Cardiac muscle cell (in vitro differentiated cells and primary cell): ENCODE measurements at regions not wholly inside any gene's neighbourhood (a gene's known extent, or its start where the extent isn't known, plus 50 kb on each side); places are given as distances from the start of the nearest gene placed in this dataset.

ENCODE experiments used
- DNase-seq, 2 donors: peaks; one replicate each; pipeline versions ENCODE4 v3.0.0 to v3.0.0-alpha.2; 2010 to 2017; ENCODE audit warnings: low read depth in 1 of 2, low spot score in 1 of 2
- H3K27ac ChIP-seq: fragments of 200-600 bp; sonication (generic); 2 replicates; pipeline ENCODE4 v1.5.1; 2016
- H3K27me3 ChIP-seq: fragments of 200-600 bp; sonication (generic); 2 replicates; pipeline ENCODE4 v1.6.0; 2016; ENCODE audit warnings: control low read depth
- H3K36me3 ChIP-seq: fragments of 200-600 bp; sonication (generic); 2 replicates; pipeline ENCODE4 v1.5.1; 2016; ENCODE audit warnings: control low read depth
- H3K4me1 ChIP-seq: fragments of 200-600 bp; sonication (generic); 2 replicates; pipeline ENCODE4 v1.8.1; 2017; ENCODE audit warnings: low read depth, mild to moderate bottlenecking, mixed run types
- H3K4me3 ChIP-seq: fragments of 200-600 bp; sonication (generic); 2 replicates; pipeline ENCODE4 v1.5.1; 2016; ENCODE audit warnings: mild to moderate bottlenecking
- H3K9me3 ChIP-seq: fragments of 200-600 bp; sonication (generic); 2 replicates; pipeline ENCODE4 v1.5.1; 2017; ENCODE audit warnings: low read depth, mild to moderate bottlenecking, control low read depth
- CTCF ChIP-seq: IDR thresholded peaks from 2 replicates; pipeline ENCODE4 v1.5.1; 2012; ENCODE audit warnings: low read depth, mild to moderate bottlenecking, low read length

GRCh38 chr6:105545947-105546731, 143.3 kb upstream of the PREP start:
- no peaks in the 10 kb centered on the region for H3K27me3 ChIP-seq
- H3K4me3 ChIP-seq: no peak overlapping the region
- DNase-seq: peak in 1 of 2 donors; percentile 21
- no peak for TF ChIP-seq CTCF
- H3K4me1 ChIP-seq: no peaks in the 10 kb centered on the region
- H3K27ac ChIP-seq: no peak overlapping the region
- no peaks in the 10 kb centered on the region for H3K9me3 ChIP-seq
- H3K36me3 ChIP-seq: no peaks in the 10 kb centered on the region

GRCh38 chr6:105545228-105545920, 142.5 kb upstream of the PREP start:
- H3K4me1 ChIP-seq: no peaks in the 10 kb centered on the region
- no peaks in the 10 kb centered on the region for H3K9me3 ChIP-seq
- no peak for DNase-seq
- H3K27ac ChIP-seq: no peak overlapping the region
- no peaks in the 10 kb centered on the region for H3K27me3 ChIP-seq
- H3K4me3 ChIP-seq: no peak overlapping the region
- TF ChIP-seq CTCF: no peak
- H3K36me3 ChIP-seq: no peaks in the 10 kb centered on the region

- Histone ChIP-seq H3K27ac (no peak overlapping the region), H3K4me3 (no peak overlapping the region), H3K27me3 (no peaks in the 10 kb centered on the region), H3K9me3 (no peaks in the 10 kb centered on the region), H3K36me3 (no peaks in the 10 kb centered on the region), H3K4me1 (no peaks in the 10 kb centered on the region)
- DNase-seq: peak in 1 of 2 donors; percentile 5
- no peak for TF ChIP-seq CTCF
These were observed 137.0 kb upstream of the PREP start for GRCh38 chr6:105539911-105540310.

- no peaks in the 10 kb centered on the region for H3K4me1 ChIP-seq
- H3K27ac ChIP-seq: no peak overlapping the region
- H3K27me3 ChIP-seq: no peaks in the 10 kb centered on the region
- H3K36me3 ChIP-seq: no peaks in the 10 kb centered on the region
- DNase-seq: no peak
- H3K9me3 ChIP-seq: no peaks in the 10 kb centered on the region
- no peak for TF ChIP-seq CTCF
- H3K4me3 ChIP-seq: no peak overlapping the region
These were observed 135.2 kb upstream of the PREP start for GRCh38 chr6:105537981-105538578.

GRCh38 chr6:105536961-105537360, 134.1 kb upstream of the PREP start:
- Histone ChIP-seq H3K36me3 (no peaks in the 10 kb centered on the region), H3K27ac (no peak overlapping the region), H3K4me1 (no peaks in the 10 kb centered on the region), H3K9me3 (no peaks in the 10 kb centered on the region), H3K4me3 (no peak overlapping the region), H3K27me3 (no peaks in the 10 kb centered on the region)
- DNase-seq: no peak
- TF ChIP-seq CTCF: no peak
